GM12874 (cell line): ENCODE measurements at regions not wholly inside any gene's neighbourhood (a gene's known extent, or its start where the extent isn't known, plus 50 kb on each side); places are given as distances from the start of the nearest gene placed in this dataset.

Source experiments
- TF ChIP-seq, protein P1 (sequence below): IDR thresholded peaks from 2 replicates; pipeline ENCODE4 v1.5.1; 2011; ENCODE audit warnings: low read depth, mild to moderate bottlenecking, control low read depth, low read length, moderate library complexity; ENCODE audit not compliant: insufficient read depth

- TF ChIP-seq, protein P1, sequence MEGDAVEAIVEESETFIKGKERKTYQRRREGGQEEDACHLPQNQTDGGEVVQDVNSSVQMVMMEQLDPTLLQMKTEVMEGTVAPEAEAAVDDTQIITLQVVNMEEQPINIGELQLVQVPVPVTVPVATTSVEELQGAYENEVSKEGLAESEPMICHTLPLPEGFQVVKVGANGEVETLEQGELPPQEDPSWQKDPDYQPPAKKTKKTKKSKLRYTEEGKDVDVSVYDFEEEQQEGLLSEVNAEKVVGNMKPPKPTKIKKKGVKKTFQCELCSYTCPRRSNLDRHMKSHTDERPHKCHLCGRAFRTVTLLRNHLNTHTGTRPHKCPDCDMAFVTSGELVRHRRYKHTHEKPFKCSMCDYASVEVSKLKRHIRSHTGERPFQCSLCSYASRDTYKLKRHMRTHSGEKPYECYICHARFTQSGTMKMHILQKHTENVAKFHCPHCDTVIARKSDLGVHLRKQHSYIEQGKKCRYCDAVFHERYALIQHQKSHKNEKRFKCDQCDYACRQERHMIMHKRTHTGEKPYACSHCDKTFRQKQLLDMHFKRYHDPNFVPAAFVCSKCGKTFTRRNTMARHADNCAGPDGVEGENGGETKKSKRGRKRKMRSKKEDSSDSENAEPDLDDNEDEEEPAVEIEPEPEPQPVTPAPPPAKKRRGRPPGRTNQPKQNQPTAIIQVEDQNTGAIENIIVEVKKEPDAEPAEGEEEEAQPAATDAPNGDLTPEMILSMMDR = no peak
Measured at GRCh38 chr3:95343767-95344166, 1280.9 kb downstream of the NSUN3 start.

DNA sequence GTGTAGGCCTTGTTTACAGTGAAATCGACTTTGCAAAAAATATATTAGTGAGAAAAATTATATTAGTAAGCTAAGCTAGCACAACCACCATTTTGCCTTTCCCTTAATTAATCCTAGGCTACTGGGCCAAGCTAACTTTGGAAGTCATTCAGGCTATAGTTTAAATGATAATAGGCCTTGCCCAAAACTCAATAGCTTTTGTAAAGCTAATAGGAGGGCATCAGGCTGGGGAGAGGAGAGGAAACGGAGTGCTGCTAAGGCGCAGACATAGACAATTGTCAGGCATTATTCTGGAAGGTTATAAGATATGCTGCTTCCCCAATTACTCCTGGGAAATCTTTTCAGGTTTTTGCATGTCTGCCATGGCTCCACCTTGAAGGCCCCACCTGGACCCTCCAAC, 1286.0 kb downstream of the NSUN3 start:
- TF ChIP-seq, protein P1 = no peak

DNA sequence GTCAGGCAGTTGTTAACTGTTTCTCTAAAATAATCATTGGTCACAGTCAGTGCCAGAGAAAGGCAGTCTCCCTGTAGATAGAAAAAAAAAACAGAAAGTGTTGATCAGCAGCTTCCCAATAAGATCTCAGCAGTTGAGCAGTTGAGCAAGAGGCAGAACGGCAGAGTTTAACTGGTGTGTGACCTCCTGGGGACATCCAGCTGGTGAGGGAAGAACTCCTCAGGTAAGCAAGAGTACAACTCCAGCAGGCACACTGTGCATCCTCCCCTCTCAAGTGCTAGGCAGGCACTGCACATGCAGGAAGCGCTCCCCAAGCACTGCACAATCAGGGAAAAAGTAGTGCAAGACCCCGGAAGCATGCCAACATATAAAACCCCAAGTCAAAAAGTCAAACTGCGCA, 1287.2 kb downstream of the NSUN3 start:
- TF ChIP-seq, protein P1 = no peak

DNA sequence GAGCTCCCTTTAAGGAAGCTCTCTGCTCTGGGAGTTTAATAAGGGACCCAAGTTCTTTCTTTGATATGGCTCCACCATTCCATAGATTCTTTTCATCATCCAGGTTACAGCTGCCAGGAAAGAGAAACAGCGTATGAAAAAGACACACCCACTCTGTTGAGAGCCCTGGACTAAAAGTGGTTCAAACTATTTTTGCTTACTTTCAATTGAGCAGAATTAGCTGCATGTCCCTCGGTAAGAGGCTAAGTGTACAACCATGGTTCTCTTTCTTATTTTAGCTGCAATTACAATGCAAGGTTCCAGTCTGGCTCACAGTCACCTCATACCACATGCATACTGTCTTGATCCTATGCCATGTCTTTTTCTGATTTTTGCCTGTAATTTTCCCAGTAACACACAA, 1288.3 kb downstream of the NSUN3 start:
- TF ChIP-seq, protein P1 = no peak

DNA sequence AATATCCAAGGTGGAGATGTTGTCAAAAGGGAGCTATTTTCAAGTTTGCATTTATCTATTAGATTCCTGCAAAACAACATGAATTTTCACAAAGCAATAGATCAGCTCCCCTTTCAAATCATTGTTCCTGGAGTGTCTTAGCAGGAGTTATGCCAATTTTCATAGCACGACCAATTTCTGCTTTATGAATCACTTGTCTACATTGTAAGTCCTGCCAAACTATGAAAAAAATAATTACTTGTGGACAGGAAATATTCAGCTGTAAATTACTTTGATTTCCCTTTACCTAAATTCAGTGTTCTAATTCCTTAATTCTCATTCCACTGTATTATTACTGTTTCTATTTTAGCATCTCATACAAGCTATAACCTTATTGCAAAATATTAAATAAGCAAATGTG, 1289.6 kb downstream of the NSUN3 start:
- TF ChIP-seq, protein P1 = no peak

DNA sequence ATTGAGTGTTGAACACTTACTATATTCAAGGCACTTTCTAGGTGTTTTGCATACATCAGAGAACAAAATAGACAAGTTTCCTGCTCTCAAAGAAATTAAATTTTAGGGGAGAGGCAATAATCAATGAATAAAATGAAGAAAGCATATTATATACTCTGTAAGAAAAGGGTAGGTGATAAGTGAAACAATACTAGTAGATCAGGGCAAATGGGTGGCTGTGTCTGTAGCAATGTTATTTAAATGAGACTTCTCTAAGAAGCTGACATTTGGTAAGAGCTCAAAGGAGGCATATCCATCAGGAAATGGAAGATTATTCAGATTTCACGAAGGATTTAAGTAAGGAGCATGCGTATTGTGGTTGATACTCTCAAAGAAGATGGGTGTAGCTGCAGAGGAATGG, 1291.6 kb downstream of the NSUN3 start:
- TF ChIP-seq, protein P1 = no peak

DNA sequence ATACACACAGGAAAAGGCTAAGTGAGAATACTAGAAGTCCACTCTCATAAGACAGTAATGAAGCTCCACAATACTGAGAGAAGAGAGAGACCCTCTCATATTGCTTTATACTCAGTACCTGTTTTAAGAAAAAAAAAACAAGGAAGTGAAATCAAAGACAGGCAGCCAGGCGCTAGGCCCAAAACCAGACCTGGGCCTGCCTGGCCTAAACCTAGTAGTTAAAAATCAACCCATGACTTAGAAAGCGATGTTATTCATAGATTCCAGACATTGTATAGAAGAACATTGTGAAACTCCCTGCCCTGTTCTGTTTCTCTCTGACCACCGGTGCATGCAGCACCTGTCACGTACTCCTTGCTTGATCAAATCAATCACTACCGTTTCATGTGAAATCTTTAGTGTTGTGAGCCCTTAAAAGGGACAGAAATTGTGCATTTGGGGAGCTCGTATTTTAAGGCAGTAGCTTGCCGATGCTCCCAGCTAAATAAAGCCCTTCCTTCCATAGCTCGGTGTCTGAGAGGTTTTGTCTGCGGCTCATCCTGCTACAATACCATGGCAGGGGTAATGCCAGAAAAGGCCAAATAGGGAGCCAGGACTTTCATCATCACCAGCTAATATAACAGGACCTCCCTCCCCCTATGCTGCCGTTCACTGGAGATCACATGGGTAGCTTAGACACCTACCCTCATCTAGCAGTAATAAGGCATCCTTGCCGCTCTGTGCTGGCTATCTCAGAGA, 1294.1 kb downstream of the NSUN3 start:
- TF ChIP-seq, protein P1 = no peak
